HCT116 (cell line): ENCODE measurements at regions not wholly inside any gene's neighbourhood (a gene's known extent, or its start where the extent isn't known, plus 50 kb on each side); places are given as distances from the start of the nearest gene placed in this dataset.

Experiments used
- ATF3 ChIP-seq: IDR thresholded peaks from 2 replicates; pipeline ENCODE4 v1.6.1; 2012
- CTCF ChIP-seq, 3 experiments: fragments of 200-600 bp in 1 of 3; sonication (generic) in 1 of 3; IDR thresholded peaks in 2 of 3; conservative IDR thresholded peaks in 1 of 3; 2 replicates each; pipeline ENCODE4 v1.5.1; 2012 to 2017; ENCODE audit warnings: low read depth in 2 of 3, low read length in 2 of 3, antibody characterized with exemption in 1 of 3, borderline replicate concordance in 1 of 3, control low read depth in 1 of 3, mild to moderate bottlenecking in 1 of 3, mixed read lengths in 1 of 3, mixed run types in 1 of 3, moderate library complexity in 1 of 3; ENCODE audit not compliant: insufficient read depth in 1 of 3
- EZH2 ChIP-seq: fragments of 200-600 bp; sonication (generic); IDR thresholded peaks from 2 replicates; pipeline ENCODE4 v1.6.1; 2017; ENCODE audit warnings: antibody characterized with exemption, mixed run types
- EZH2phosphoT487 ChIP-seq: fragments of 200-600 bp; IDR thresholded peaks from 2 replicates; pipeline ENCODE4 v1.6.1; 2018; ENCODE audit warnings: antibody characterized with exemption, borderline replicate concordance
- JUND ChIP-seq: IDR thresholded peaks from 2 replicates; pipeline ENCODE4 v1.6.1; 2012
- POLR2A ChIP-seq: IDR thresholded peaks from 2 replicates; pipeline ENCODE4 v1.7.0; 2011; ENCODE audit warnings: borderline replicate concordance; ENCODE audit not compliant: insufficient read depth, insufficient read length; ENCODE audit errors: extremely low read depth
- POLR2AphosphoS5 ChIP-seq: IDR thresholded peaks from 2 replicates; pipeline ENCODE4 v1.6.1; 2011; ENCODE audit warnings: mild to moderate bottlenecking, low read depth, low read length, moderate library complexity
- SIN3A ChIP-seq: IDR thresholded peaks from 2 replicates; pipeline ENCODE4 v1.6.1; 2012; ENCODE audit warnings: low read depth
- ZFX ChIP-seq: fragments of 450-650 bp; IDR thresholded peaks from 2 replicates; pipeline ENCODE4 v1.6.1; 2017
- TF ChIP-seq, protein P1 (sequence below): IDR thresholded peaks from 2 replicates; pipeline ENCODE4 v1.6.1; 2012

DNA sequence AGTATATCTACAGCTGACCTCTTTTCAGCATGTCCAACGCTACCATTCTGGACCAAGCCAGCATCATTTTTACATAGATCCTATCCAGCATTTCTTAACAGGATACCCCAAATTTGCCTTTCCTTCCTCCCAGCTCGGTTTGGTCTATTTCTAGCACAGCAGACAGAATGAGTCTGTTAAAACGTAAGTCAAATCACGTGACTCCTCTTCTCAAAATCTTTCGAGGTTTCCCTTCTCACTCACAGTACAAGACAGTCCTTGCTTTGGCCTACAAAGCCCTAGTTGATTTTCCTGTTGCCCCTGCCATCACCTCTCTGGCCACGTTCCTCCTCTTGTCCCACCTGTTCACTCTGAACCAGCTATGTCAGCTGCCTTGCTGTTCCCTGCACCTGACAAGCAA lies 711.7 kb downstream of the SORCS3 start:
- TF ChIP-seq EZH2: no peak
- no peak for TF ChIP-seq SIN3A
- TF ChIP-seq EZH2phosphoT487: no peak
- no peak for TF ChIP-seq CTCF (IDR thresholded peaks at IDR 0.05 in 2 of 3, conservative IDR thresholded peaks at IDR 0.05 in 1 of 3; ENCODE audit: borderline replicate concordance in 1 of 3, insufficient read depth in 1 of 3, low read depth in 2 of 3, low read length in 2 of 3)
- no peak for TF ChIP-seq ATF3
- TF ChIP-seq, protein P1, sequence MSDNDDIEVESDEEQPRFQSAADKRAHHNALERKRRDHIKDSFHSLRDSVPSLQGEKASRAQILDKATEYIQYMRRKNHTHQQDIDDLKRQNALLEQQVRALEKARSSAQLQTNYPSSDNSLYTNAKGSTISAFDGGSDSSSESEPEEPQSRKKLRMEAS: no peak
- TF ChIP-seq JUND: no peak
- TF ChIP-seq ZFX: no peak
- TF ChIP-seq POLR2A: no peak
- TF ChIP-seq POLR2AphosphoS5: no peak
